K562 (cell line): ENCODE measurements at regions not wholly inside any gene's neighbourhood (a gene's known extent, or its start where the extent isn't known, plus 50 kb on each side); places are given as distances from the start of the nearest gene placed in this dataset.

Source experiments
- BRF1 ChIP-seq: IDR thresholded peaks from 3 replicates; pipeline ENCODE4 v1.6.1; 2011; ENCODE audit warnings: borderline replicate concordance, mild to moderate bottlenecking; ENCODE audit not compliant: insufficient read length; ENCODE audit errors: extremely low read depth
- CAMTA2 ChIP-seq: fragments of 250-450 bp; sonication (Bioruptor Pico); conservative IDR thresholded peaks from 2 replicates; pipeline ENCODE4 v1.5.1; 2022
- CREB1 ChIP-seq, 2 experiments: sonication (generic) in 1 of 2; formaldehyde crosslinking in 1 of 2; IDR thresholded peaks; 2 replicates each; pipeline versions ENCODE4 v1.6.1 to v1.8.0; 2012 to 2022; ENCODE audit warnings: inconsistent platforms in 1 of 2, mild to moderate bottlenecking in 1 of 2, missing genetic modification reagents in 1 of 2, moderate library complexity in 1 of 2
- MECOM ChIP-seq: fragments of 250-450 bp; sonication (Bioruptor Pico); IDR thresholded peaks from 2 replicates; pipeline ENCODE4 v1.8.0; 2022; ENCODE audit warnings: inconsistent platforms
- NR2C2 ChIP-seq, 2 experiments: fragments of 200-800 bp in 1 of 2; sonication (Bioruptor generic) in 1 of 2; sonication (generic) in 1 of 2; formaldehyde crosslinking in 1 of 2; IDR thresholded peaks; 2 replicates each; pipeline versions ENCODE4 v1.6.1 to v1.8.0; 2016 to 2022; ENCODE audit warnings: mild to moderate bottlenecking in 1 of 2, missing compliant biosample characterization in 1 of 2, missing genetic modification characterization in 1 of 2, missing genetic modification reagents in 1 of 2
- RAD21 ChIP-seq, 2 experiments: fragments of 250-450 bp in 1 of 2; fragments of 450-650 bp in 1 of 2; sonication (Bioruptor Pico) in 1 of 2; formaldehyde crosslinking in 1 of 2; IDR thresholded peaks in 1 of 2; conservative IDR thresholded peaks in 1 of 2; 2 replicates each; pipeline versions ENCODE4 v1.4.0 to v1.8.0; 2020 to 2022; ENCODE audit warnings: mild to moderate bottlenecking in 2 of 2, moderate library complexity in 1 of 2
- TCFL5 ChIP-seq: fragments of 250-450 bp; sonication (Bioruptor Pico); conservative IDR thresholded peaks from 2 replicates; pipeline ENCODE4 v1.6.1; 2021; ENCODE audit warnings: mild to moderate bottlenecking, moderate library complexity, matching md5 sums
- ZNF12 ChIP-seq: sonication (generic); formaldehyde crosslinking; IDR thresholded peaks from 2 replicates; pipeline ENCODE4 v1.4.0; 2020; ENCODE audit warnings: mild to moderate bottlenecking, missing genetic modification reagents
- ZNF140 ChIP-seq: fragments of 250-450 bp; sonication (Bioruptor Pico); IDR thresholded peaks from 2 replicates; pipeline ENCODE4 v1.8.0; 2021; ENCODE audit warnings: moderate library complexity, mild to moderate bottlenecking, inconsistent platforms
- ZNF347 ChIP-seq: fragments of 450-650 bp; formaldehyde crosslinking; IDR thresholded peaks from 2 replicates; pipeline ENCODE4 v1.4.0; 2020; ENCODE audit warnings: low read depth, mild to moderate bottlenecking, moderate library complexity
- TF ChIP-seq, protein P1 (sequence below), 2 experiments: fragments of 450-650 bp; IDR thresholded peaks; 2 replicates each; pipeline ENCODE4 v1.6.1; 2016; ENCODE audit warnings: mild to moderate bottlenecking in 2 of 2, borderline replicate concordance in 1 of 2, low read depth in 1 of 2, moderate library complexity in 1 of 2
- TF ChIP-seq, protein P2 (sequence below), 2 experiments: IDR thresholded peaks in 1 of 2; conservative IDR thresholded peaks in 1 of 2; 2 replicates each; pipeline ENCODE4 v1.6.1; 2016; ENCODE audit warnings: low read depth in 2 of 2, mild to moderate bottlenecking in 1 of 2, missing compliant biosample characterization in 1 of 2, missing genetic modification characterization in 1 of 2, moderate library complexity in 1 of 2

DNA sequence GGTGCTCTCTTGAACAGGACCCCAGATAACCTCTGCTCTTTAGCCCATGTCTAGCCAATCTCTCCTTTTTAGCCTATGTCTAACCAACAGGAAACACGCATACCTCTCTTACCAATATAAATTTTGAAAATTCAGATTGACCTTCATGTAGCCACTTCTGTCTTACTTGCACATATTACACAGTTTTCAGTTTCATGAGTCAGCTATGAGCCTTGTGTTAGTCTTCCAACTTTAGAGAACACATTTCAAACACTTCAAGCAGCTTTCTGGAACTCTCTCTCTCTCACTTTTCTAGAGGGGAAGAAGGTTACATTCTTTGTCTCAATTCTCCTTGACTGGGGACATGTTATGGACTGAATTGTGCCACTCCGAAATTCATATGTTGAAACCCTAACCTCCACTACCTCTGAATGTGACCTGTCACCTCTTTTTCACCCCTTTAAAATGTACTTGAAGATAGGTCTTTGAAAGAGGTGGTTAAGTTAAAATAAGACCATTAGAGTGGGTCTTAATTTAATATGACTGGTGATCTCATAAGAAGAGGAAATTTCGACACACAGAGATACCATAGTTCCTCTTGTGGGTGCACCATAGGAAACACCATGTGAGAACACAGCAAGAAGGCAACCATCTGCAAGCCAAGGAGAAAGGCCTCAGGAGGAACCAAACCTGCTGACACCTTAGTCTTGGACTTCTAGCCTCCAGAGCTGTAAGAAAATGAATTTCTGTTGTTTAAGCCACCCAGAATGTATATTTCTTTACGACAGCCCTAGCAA, 480.3 kb upstream of the ALCAM start (continued):
- no peak for TF ChIP-seq NR2C2 (CRISPR knock-in tag; IDR thresholded peaks at IDR 0.05)
- no peak for TF ChIP-seq NR2C2 (tag; IDR thresholded peaks at IDR 0.05)
- TF ChIP-seq RAD21 (CRISPR knock-in tag; conservative IDR thresholded peaks at IDR 0.05 in 1 of 2, IDR thresholded peaks at IDR 0.05 in 1 of 2): no peak
- no peak for TF ChIP-seq ZNF140 (CRISPR knock-in tag)
- TF ChIP-seq ZNF347 (CRISPR knock-in tag): no peak
- no peak for TF ChIP-seq BRF1
- TF ChIP-seq, protein P1, sequence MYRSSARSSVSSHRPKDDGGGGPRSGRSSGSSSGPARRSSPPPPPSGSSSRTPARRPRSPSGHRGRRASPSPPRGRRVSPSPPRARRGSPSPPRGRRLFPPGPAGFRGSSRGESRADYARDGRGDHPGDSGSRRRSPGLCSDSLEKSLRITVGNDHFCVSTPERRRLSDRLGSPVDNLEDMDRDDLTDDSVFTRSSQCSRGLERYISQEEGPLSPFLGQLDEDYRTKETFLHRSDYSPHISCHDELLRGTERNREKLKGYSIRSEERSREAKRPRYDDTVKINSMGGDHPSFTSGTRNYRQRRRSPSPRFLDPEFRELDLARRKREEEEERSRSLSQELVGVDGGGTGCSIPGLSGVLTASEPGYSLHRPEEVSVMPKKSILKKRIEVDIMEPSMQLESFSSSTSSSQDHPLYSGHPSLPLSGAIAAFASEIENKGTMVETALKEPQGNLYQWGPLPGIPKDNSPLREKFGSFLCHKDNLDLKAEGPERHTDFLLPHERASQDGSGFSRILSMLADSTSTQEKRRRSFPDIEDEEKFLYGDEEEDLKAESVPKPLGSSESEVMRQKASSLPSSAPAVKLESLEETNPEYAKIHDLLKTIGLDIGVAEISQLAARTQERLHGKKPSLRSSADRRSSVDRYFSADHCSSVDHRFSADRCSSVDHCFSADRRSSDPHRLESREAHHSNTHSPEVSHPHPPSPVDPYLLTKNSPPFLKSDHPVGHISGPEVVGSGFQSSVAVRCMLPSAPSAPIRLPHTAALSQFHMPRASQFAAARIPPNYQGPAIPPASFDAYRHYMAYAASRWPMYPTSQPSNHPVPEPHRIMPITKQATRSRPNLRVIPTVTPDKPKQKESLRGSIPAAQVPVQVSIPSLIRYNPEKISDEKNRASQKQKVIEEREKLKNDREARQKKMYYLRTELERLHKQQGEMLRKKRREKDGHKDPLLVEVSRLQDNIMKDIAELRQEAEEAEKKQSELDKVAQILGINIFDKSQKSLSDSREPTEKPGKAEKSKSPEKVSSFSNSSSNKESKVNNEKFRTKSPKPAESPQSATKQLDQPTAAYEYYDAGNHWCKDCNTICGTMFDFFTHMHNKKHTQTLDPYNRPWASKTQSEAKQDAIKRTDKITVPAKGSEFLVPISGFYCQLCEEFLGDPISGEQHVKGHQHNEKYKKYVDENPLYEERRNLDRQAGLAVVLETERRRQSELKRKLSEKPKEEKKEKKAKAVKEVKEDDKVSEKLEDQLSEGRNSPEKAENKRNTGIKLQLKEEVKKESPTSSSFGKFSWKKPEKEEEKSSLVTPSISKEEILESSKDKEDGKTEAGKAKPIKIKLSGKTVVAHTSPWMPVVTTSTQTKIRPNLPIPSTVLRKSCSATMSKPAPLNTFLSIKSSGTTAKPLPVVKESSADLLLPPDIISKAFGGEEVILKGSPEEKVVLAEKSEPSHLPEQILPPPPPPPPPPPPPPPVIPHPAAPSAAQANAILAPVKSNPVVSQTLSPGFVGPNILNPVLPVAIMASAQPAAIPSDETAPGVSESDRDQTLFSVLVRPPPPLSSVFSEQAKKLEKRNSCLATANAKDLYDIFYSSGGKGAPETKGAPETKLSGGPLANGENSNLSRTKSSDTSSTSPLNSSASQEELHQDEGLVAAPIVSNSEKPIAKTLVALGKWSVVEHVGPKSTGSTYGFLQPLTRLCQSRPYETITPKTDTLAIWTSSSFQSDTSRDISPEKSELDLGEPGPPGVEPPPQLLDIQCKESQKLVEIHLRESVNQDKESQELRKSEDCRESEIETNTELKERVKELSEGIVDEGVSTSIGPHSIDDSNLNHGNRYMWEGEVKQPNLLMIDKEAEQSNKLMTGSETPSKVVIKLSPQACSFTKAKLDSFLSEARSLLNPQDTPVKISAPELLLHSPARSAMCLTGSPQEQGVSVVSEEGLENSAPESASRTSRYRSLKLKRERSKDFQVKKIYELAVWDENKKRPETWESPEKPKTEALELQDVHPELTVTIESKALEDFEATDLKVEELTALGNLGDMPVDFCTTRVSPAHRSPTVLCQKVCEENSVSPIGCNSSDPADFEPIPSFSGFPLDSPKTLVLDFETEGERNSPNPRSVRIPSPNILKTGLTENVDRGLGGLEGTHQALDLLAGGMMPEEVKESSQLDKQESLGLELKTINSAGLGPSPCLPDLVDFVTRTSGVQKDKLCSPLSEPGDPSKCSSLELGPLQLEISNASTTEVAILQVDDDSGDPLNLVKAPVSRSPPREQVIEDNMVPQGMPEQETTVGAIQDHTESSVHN (IDR thresholded peaks at IDR 0.05; ENCODE audit: borderline replicate concordance in 1 of 2, low read depth in 1 of 2): no peak
- TF ChIP-seq CAMTA2 (CRISPR knock-in tag): no peak
- no peak for TF ChIP-seq TCFL5
- TF ChIP-seq ZNF12 (CRISPR knock-in tag): no peak
- no peak for TF ChIP-seq CREB1 (IDR thresholded peaks at IDR 0.05)
- no peak for TF ChIP-seq CREB1 (CRISPR knock-in tag; IDR thresholded peaks at IDR 0.05)
- TF ChIP-seq, protein P2, sequence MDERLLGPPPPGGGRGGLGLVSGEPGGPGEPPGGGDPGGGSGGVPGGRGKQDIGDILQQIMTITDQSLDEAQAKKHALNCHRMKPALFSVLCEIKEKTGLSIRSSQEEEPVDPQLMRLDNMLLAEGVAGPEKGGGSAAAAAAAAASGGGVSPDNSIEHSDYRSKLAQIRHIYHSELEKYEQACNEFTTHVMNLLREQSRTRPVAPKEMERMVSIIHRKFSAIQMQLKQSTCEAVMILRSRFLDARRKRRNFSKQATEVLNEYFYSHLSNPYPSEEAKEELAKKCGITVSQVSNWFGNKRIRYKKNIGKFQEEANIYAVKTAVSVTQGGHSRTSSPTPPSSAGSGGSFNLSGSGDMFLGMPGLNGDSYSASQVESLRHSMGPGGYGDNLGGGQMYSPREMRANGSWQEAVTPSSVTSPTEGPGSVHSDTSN (CRISPR knock-in tag; IDR thresholded peaks at IDR 0.05; ENCODE audit: low read depth): no peak
- TF ChIP-seq, protein P2 (tag; conservative IDR thresholded peaks at IDR 0.05; ENCODE audit: low read depth): no peak
- no peak for TF ChIP-seq MECOM (CRISPR knock-in tag)
